ENCODE measurements at regions not wholly inside any gene's neighbourhood (a gene's known extent, or its start where the extent isn't known, plus 50 kb on each side); places are given as distances from the start of the nearest gene placed in this dataset.

DNA sequence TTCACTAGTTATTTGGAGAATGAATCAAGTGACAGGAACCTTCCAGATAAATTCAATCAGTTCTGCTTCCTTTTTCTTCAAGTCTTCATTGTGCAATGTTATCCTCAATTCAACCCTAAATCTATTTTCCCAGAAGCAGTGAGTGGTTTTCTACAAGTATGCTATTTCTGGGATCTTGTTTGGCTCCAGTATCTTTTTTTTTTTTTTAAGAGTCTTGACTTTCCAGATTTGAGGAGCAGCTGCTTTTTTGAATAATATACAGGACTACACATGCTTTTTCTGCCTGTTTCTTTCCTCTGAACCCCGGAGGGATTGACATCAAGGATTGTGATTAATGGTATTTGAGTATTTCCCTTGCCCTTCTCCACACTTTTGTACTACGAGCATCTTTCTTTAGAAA, 339.2 kb upstream of the JAG1 start:
- H3K9me3 ChIP-seq (ENCODE audit: insufficient read depth, low read depth), result peaks cover 3% of the 10 kb centered on the region; the same call in 1 of the 2 replicates
- BruUV-seq (replicated peaks), result no TSS peak
- H3K27me3 ChIP-seq (ENCODE audit: insufficient read depth, low read depth), result no peaks in the 10 kb centered on the region
- no peaks in the 10 kb centered on the region for H3K36me3 ChIP-seq (ENCODE audit: low read depth)
- H2AFZ ChIP-seq, result no peak overlapping the region
- H3K79me2 ChIP-seq (ENCODE audit: low read depth), result no peaks in the 10 kb centered on the region
- H3F3A ChIP-seq (ENCODE audit: insufficient read depth, low read depth), result no peaks in the 10 kb centered on the region; the same call in 1 of the 2 replicates
- no peak for DNase-seq
- no peak for TF ChIP-seq EZH2 (IDR thresholded peaks at IDR 0.05; ENCODE audit: low read depth)
- TF ChIP-seq, protein P1, sequence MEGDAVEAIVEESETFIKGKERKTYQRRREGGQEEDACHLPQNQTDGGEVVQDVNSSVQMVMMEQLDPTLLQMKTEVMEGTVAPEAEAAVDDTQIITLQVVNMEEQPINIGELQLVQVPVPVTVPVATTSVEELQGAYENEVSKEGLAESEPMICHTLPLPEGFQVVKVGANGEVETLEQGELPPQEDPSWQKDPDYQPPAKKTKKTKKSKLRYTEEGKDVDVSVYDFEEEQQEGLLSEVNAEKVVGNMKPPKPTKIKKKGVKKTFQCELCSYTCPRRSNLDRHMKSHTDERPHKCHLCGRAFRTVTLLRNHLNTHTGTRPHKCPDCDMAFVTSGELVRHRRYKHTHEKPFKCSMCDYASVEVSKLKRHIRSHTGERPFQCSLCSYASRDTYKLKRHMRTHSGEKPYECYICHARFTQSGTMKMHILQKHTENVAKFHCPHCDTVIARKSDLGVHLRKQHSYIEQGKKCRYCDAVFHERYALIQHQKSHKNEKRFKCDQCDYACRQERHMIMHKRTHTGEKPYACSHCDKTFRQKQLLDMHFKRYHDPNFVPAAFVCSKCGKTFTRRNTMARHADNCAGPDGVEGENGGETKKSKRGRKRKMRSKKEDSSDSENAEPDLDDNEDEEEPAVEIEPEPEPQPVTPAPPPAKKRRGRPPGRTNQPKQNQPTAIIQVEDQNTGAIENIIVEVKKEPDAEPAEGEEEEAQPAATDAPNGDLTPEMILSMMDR (conservative IDR thresholded peaks at IDR 0.05), result no peak
- no peaks in the 10 kb centered on the region for H3K9me2 ChIP-seq (ENCODE audit: insufficient read depth)
- CTCF ChIA-PET, result interaction anchor here (0.6 kb wide), 1 partner anchor 175 kb away, joined by 6 read pairs; no protein-coding TSS in a partner anchor
- no peaks in the 10 kb centered on the region for H3K4me1 ChIP-seq (replicated peaks; ENCODE audit: insufficient read depth)
- no peak overlapping the region for H3K4me2 ChIP-seq
- no peak overlapping the region for H3K27ac ChIP-seq
- H4K20me1 ChIP-seq (ENCODE audit: insufficient read depth), result no peaks in the 10 kb centered on the region
- intact Hi-C loops (cut with micrococcal nuclease; ENCODE audit: unreplicated experiment), result no loop called here
- POLR2A ChIA-PET (ENCODE audit: unreplicated experiment), result no interaction called here
- H3K4me3 ChIP-seq, result no peak overlapping the region

- intact Hi-C loops (cut with micrococcal nuclease; ENCODE audit: unreplicated experiment), result no loop called here
- Histone ChIP-seq H3K4me1 (replicated peaks; ENCODE audit: insufficient read depth) (peaks cover 4% of the 10 kb centered on the region; the same call in 1 of the 2 replicates), H3K27me3 (ENCODE audit: insufficient read depth, low read depth) (no peaks in the 10 kb centered on the region), H3F3A (ENCODE audit: insufficient read depth, low read depth) (no peaks in the 10 kb centered on the region; the same call in 1 of the 2 replicates), H4K20me1 (ENCODE audit: insufficient read depth) (no peaks in the 10 kb centered on the region), H3K4me2 (no peak overlapping the region), H2AFZ (no peak overlapping the region), H3K9me3 (ENCODE audit: insufficient read depth, low read depth) (peaks cover 3% of the 10 kb centered on the region; the same call in 1 of the 2 replicates), H3K79me2 (ENCODE audit: low read depth) (no peaks in the 10 kb centered on the region), H3K36me3 (ENCODE audit: low read depth) (no peaks in the 10 kb centered on the region), H3K9me2 (ENCODE audit: insufficient read depth) (no peaks in the 10 kb centered on the region), H3K4me3 (no peak overlapping the region), H3K27ac (no peak overlapping the region)
- POLR2A ChIA-PET (ENCODE audit: unreplicated experiment), result no interaction called here
- TF ChIP-seq EZH2 (IDR thresholded peaks at IDR 0.05; ENCODE audit: low read depth), result no peak
- TF ChIP-seq, protein P1 (conservative IDR thresholded peaks at IDR 0.05), result no peak
- no TSS peak for BruUV-seq (replicated peaks)
- CTCF ChIA-PET, result no interaction called here
- no peak for DNase-seq
These were observed 340.0 kb upstream of the JAG1 start for GRCh38 chr20:11013801-11014200.

- DNase-seq, result no peak
- CTCF ChIA-PET, result no interaction called here
- no TSS peak for BruUV-seq (replicated peaks)
- no peaks in the 10 kb centered on the region for H3K36me3 ChIP-seq (ENCODE audit: low read depth)
- H3K4me2 ChIP-seq, result no peak overlapping the region
- peaks cover 6% of the 10 kb centered on the region; the same call in 1 of the 2 replicates for H3K4me1 ChIP-seq (replicated peaks; ENCODE audit: insufficient read depth)
- H3K27ac ChIP-seq, result no peak overlapping the region
- POLR2A ChIA-PET (ENCODE audit: unreplicated experiment), result no interaction called here
- TF ChIP-seq, protein P1 (conservative IDR thresholded peaks at IDR 0.05), result no peak
- no peak for TF ChIP-seq EZH2 (IDR thresholded peaks at IDR 0.05; ENCODE audit: low read depth)
- H3K79me2 ChIP-seq (ENCODE audit: low read depth), result no peaks in the 10 kb centered on the region
- H2AFZ ChIP-seq, result no peak overlapping the region
- no peaks in the 10 kb centered on the region for H3K27me3 ChIP-seq (ENCODE audit: insufficient read depth, low read depth)
- no peak overlapping the region for H3K4me3 ChIP-seq
- no peaks in the 10 kb centered on the region for H4K20me1 ChIP-seq (ENCODE audit: insufficient read depth)
- H3K9me2 ChIP-seq (ENCODE audit: insufficient read depth), result no peaks in the 10 kb centered on the region
- intact Hi-C loops (cut with micrococcal nuclease; ENCODE audit: unreplicated experiment), result no loop called here
- H3F3A ChIP-seq (ENCODE audit: insufficient read depth, low read depth), result no peaks in the 10 kb centered on the region; the same call in 1 of the 2 replicates
- H3K9me3 ChIP-seq (ENCODE audit: insufficient read depth, low read depth), result peaks cover 3% of the 10 kb centered on the region; the same call in 1 of the 2 replicates
These were observed 341.6 kb upstream of the JAG1 start for GRCh38 chr20:11015440-11015839.
